ENCODE measurements at regions not wholly inside any gene's neighbourhood (a gene's known extent, or its start where the extent isn't known, plus 50 kb on each side); places are given as distances from the start of the nearest gene placed in this dataset.

DNA sequence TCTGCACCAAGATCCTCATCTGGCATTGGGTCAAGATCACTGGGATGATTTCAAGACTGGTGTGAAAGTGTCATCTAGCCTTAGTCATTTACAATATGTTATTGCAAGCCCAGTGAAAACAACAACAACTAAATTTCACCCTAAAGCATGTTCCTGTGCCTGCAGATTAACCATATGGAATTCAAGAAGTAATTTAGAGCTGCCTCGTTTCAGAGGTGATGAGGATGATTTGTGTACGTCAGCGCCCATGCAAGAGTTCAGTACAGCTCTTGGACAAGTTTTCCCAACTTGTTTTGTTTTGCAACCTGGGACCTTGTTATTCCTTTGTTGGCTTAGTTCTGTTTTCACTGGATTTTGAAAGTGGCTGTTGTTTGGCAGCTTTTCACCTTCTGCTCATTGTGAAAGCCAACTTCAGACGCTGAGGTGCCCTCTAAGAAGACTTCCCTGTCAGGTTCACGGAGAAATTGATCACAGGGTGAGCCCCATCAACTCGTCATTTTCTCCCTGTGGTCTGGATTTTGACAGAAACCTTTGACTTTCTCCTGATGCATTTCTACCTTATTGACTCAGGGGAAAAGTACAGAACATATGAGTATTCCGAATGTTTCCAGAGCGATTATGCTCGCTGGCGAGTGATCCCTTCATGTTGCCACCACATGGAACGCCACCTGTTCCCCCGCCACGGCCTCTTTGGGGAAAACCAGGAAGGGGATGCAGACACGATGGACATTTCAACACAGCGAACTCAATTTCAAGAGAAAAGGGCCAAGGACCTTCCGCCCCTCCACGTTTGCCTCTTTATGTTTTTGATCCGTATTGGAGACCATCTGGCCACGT lies 85.6 kb downstream of the FOXL1 start:
- DNase-seq (ENCODE audit: extremely low read depth in 1 of 2, low read depth in 1 of 2) = peak in 1 of 2 donors; percentile 11

- peak; percentile 49 to 75 for DNase-seq (ENCODE audit: extremely low read depth in 1 of 2, low read depth in 1 of 2)
Observed at GRCh38 chr16:86664522-86665318, 86.4 kb downstream of the FOXL1 start.

DNA sequence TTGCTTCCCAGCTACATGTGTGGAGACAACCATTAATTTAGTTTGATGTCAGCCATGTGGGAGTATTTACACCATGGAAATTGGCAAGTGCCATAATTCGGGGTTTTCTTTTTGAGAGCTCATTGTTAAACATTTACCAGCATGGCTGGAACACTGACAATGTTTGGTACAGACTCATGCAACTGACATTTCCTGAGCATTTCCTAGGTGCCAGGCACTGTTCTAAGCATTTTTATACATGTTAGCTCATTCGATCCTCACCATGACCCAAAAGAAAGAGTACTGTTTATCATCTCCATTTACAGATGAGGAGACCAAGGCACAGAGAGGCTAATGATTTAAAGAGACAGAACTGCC lies 86.9 kb downstream of the FOXL1 start:
- no peak for DNase-seq (ENCODE audit: extremely low read depth in 1 of 2, low read depth in 1 of 2)

DNA sequence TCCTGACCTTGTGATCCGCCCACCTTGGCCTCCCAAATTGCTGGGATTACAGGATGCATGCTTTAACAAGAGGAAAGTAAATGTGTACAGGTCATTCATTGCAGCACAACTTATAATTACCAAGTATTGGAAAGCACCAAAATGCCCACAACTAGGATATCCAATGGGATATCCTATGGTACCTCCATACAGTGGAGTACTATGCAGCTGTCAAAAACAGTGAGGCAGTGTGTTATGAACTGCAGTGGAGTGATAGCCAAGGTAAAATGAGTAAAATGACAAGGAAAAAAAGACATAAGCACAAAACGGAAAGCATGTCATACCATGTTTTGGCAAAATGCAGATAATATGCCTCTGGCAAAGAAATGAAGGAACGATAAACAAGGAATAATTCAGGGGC lies 87.6 kb downstream of the FOXL1 start:
- DNase-seq (ENCODE audit: extremely low read depth in 1 of 2, low read depth in 1 of 2) = no peak

DNA sequence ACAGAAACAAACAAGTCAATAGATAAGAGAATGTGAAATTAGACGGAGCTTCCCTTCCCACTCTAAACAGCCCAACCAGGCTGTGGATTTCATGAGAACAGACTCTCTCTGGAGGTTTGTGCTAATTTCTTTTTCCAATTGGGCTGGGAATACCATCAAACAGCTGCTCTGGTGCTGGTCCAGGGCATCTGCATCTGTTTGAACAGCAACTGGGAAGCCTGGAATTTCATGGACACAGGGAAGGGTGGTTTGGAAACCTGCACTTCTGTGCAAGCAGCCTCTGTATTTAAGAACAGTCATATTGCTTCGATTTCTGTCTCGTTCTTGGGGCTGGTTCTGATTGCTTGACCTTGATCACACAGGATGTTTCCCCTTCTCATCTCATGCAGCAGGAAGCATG lies 88.7 kb downstream of the FOXL1 start:
- no peak for DNase-seq (ENCODE audit: extremely low read depth in 1 of 2, low read depth in 1 of 2)

- DNase-seq (ENCODE audit: extremely low read depth in 1 of 2, low read depth in 1 of 2) = no peak
Observed at GRCh38 chr16:86668136-86668910, 90.0 kb downstream of the FOXL1 start.

- DNase-seq (ENCODE audit: extremely low read depth in 1 of 2, low read depth in 1 of 2) = no peak
Observed at GRCh38 chr16:86669285-86669805, 91.0 kb downstream of the FOXL1 start.

DNA sequence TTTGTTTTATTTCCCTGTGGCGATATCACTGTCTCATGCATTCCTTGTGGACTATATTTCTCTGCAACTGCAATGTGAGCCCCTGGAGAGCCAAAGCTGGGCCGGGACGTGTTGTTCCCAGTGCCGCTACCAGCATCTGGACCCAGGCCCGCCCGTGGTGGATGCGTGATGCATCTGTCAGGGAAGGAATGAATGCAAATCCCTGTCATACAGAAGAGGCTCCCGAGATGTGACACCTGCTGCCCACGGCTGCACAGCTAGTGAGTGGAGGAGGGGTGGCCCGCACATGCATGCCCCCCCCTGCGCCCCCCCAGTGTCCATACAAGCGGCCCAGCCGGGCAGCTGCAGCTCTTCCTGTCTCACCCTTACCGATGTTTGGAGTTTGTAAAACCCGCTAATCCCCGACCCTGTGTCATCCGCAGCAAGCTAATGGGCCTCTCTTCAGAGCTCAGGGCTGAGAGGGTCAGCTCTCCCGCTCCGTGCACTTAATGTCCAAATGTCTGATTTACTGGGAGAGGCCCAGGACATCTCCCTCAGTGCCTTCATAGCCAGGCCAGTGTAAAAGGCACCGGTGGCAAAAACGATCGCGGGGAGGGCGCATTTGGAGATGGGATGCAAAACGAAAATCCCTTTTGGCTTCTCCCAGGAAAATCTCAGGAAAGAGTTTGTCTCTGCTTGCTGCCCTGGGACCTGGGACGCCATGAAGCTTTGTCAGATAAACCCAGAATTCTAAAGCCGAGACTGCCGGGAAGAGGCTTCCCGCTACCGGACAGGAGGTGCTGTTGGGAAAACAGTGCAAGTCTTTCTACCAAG lies 91.8 kb downstream of the FOXL1 start:
- no peak for DNase-seq (ENCODE audit: extremely low read depth in 1 of 2, low read depth in 1 of 2)

DNA sequence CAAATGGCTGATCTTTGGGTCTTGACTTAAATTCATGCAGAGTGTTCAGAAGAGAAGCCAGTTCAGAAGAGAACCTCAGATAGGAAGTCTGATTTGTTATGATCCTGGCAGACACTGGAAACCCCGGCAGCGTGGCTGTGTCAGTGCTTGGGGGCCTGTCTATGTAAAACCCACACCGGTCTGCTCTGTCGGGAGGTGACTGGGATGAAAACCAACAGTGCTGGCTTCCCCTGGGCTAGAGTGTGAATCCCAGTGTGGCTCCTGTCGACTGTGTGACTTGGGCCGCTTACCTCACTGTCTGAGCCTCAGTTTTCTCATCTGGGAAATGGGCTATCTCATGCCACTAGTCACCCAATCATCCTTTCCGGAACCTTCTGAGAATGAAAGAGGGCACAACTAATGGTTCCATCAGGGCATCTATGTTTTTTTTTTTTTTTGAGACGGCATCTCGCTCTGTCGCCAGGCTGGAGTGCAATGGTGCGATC lies 92.4 kb downstream of the FOXL1 start:
- DNase-seq (ENCODE audit: extremely low read depth in 1 of 2, low read depth in 1 of 2) = no peak

DNA sequence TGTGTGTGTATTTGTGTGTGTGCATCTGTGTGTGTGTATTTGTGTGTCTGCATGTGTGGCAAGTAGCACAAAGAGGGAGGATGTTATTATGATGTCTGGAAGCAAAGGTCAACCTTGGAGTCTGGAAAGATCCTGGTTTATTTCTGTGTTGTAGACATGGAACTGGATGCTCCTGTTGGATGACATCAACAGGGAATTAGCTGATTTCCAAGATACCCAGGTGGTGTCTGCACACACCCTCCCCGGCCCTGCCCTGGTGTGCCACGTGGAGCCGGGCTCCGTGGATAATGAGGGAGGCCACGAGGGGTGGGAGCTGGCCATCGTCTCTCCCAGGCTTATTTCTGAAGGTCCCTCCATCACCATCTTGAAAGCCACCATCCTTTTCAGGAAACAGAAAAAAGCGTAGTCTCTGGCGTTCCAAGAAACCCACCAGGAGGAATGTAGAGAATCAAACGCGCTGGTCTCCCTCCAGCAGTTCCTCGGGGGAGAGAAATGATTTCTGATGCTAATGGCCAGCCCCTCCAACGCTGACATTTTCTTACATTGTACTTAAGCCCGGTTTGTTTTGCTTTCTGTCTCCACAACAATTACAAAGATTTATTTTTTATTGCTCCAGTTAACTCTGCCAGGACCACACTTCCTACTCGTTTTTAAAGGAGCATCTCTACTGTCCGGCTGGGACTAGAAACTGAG lies 93.3 kb downstream of the FOXL1 start:
- no peak for DNase-seq (ENCODE audit: extremely low read depth in 1 of 2, low read depth in 1 of 2)

GRCh38 chr16:86672179-86672863 lies 94.0 kb downstream of the FOXL1 start:
- DNase-seq (ENCODE audit: extremely low read depth in 1 of 2, low read depth in 1 of 2) = no peak

DNA sequence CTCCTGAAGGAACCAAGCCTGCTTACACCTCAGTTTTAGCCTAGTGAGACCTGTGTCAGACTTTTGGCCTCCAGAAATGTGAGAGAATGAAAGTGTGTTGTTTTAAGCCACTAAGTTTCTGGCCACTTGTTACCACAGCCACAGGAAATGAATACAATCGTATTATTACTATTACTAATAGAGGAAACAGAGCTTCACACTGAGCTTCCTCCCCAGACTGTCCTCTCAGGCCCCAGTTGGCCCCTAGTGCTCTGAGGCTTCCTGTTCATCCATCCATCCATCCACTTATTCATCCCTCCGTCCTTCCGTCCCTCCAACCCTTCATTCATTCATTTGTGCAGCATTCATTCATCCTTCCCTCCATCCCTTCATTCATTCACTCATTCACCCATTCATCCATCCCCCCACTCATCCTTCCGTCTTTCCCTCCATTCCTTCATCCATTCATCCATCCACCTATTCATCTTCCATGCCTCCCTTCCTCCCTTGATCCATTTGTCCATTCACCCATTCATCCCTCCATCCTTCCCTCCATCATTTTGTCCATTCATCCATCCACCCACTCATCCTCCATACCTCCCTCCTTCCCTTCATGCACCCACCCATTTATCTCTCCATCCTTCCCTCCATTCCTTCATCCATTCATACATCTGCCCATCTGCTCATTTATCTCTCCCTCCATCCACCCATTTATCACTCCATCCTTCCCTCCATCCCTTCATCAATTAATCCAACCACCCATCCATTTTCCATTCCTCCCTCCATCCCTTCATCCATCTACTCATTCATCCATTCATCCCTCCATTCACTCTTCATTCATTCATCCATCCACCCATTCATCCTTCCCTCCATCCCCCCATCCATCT lies 95.0 kb downstream of the FOXL1 start:
- DNase-seq (ENCODE audit: extremely low read depth in 1 of 2, low read depth in 1 of 2) = no peak

- DNase-seq (ENCODE audit: extremely low read depth in 1 of 2, low read depth in 1 of 2) = no peak
Observed at GRCh38 chr16:86673956-86674453, 95.7 kb downstream of the FOXL1 start.

DNA sequence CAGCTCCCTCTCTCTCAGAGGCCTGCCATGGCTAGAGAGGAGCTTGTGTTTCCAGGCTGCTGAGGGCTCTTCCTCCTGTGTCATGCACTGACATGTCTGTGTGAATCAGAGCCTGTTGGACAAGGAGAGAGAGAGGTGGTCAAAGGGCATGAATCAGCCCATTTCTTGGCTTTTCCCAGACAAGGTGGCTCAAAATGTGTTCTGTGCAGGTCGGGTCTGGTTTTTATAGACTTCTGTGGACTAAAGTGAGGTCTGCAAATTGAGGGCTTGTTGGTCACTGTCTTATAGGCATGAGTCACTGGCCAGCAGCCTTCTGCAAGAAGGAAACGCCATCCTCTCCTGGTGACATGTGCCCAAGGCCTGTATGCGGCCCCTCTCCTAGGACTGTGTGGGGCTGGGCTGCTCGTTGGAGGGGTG lies 97.9 kb downstream of the FOXL1 start:
- no peak for DNase-seq (ENCODE audit: extremely low read depth in 1 of 2, low read depth in 1 of 2)

- DNase-seq (ENCODE audit: extremely low read depth in 1 of 2, low read depth in 1 of 2) = no peak
Observed at GRCh38 chr16:86679490-86679889, 101.1 kb downstream of the FOXL1 start.

GRCh38 chr16:86680162-86680561 lies 101.8 kb downstream of the FOXL1 start:
- no peak for DNase-seq (ENCODE audit: extremely low read depth in 1 of 2, low read depth in 1 of 2)

DNA sequence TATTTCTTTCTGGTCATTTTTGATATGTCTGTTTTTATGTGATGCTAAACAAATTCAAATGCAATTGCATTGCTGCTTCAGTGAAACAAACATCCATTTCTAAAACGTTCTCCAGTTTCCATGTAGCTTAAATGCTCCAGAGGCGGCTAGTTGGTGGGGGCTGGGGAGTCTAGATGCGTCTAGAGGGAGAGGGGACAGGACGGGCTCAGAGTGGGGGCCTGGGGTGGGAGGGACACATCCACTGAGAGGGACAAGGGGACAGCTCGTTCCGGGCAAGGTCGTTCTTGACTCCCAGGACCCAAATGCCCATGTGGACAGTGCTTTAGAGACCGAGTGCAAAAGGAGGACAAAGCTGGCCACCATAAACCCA lies 102.3 kb downstream of the FOXL1 start:
- DNase-seq (ENCODE audit: extremely low read depth in 1 of 2, low read depth in 1 of 2) = no peak

All from stimulated activated CD8-positive, alpha-beta memory T cell treated with anti-CD3 and anti-CD28 coated beads, Interleukin-7, amount 100 ng/mL, for 48 hours (primary cell).